SK-N-SH treated with all-trans-retinoic acid at 6 μM for 48 hours (cell line): ENCODE measurements at regions not wholly inside any gene's neighbourhood (a gene's known extent, or its start where the extent isn't known, plus 50 kb on each side); places are given as distances from the start of the nearest gene placed in this dataset.

Source experiments
- ARNTL ChIP-seq: fragments of 450-650 bp; formaldehyde crosslinking; IDR thresholded peaks from 2 replicates; pipeline ENCODE4 v1.5.0; 2020; ENCODE audit warnings: low read depth, mild to moderate bottlenecking, moderate library complexity, borderline replicate concordance
- CSRNP3 ChIP-seq: fragments of 250-450 bp; sonication (Bioruptor Pico); IDR thresholded peaks from 2 replicates; pipeline ENCODE4 v1.5.1; 2021; ENCODE audit warnings: mild to moderate bottlenecking, moderate library complexity
- ISL1 ChIP-seq: fragments of 250-450 bp; sonication (Bioruptor Pico); IDR thresholded peaks from 2 replicates; pipeline ENCODE4 v2.1.2; 2022; ENCODE audit warnings: mild to moderate bottlenecking, moderate library complexity
- RARB ChIP-seq: fragments of 250-450 bp; sonication (Bioruptor Pico); IDR thresholded peaks from 2 replicates; pipeline ENCODE4 v1.8.0; 2021; ENCODE audit warnings: mild to moderate bottlenecking, moderate library complexity
- ZC3H10 ChIP-seq: fragments of 250-450 bp; sonication (Bioruptor Pico); IDR thresholded peaks from 2 replicates; pipeline ENCODE4 v1.5.1; 2021; ENCODE audit warnings: mild to moderate bottlenecking, moderate library complexity
- ZFP30 ChIP-seq: fragments of 450-650 bp; formaldehyde crosslinking; IDR thresholded peaks from 2 replicates; pipeline ENCODE4 v1.5.0; 2022; ENCODE audit warnings: mild to moderate bottlenecking, moderate library complexity

- TF ChIP-seq CSRNP3 (CRISPR knock-in tag), result no peak
- no peak for TF ChIP-seq ZFP30 (CRISPR knock-in tag)
- no peak for TF ChIP-seq RARB (CRISPR knock-in tag)
- TF ChIP-seq ZC3H10 (CRISPR knock-in tag), result no peak
- no peak for TF ChIP-seq ISL1 (CRISPR knock-in tag)
- TF ChIP-seq ARNTL (CRISPR knock-in tag), result no peak
Observed at GRCh38 chr14:101394374-101394773, 166.9 kb upstream of the DIO3 start.
